ENCODE measurements at regions not wholly inside any gene's neighbourhood (a gene's known extent, or its start where the extent isn't known, plus 50 kb on each side); places are given as distances from the start of the nearest gene placed in this dataset.

- Histone ChIP-seq H3K27ac (ENCODE audit: low read depth, low read length) (no peak overlapping the region), H3K4me2 (ENCODE audit: low read length) (no peak overlapping the region), H3F3A (ENCODE audit: control insufficient read depth, insufficient read depth) (no peaks in the 10 kb centered on the region)
Measured at GRCh38 chr6:56899753-56900152, 55.2 kb upstream of the BEND6 start.

DNA sequence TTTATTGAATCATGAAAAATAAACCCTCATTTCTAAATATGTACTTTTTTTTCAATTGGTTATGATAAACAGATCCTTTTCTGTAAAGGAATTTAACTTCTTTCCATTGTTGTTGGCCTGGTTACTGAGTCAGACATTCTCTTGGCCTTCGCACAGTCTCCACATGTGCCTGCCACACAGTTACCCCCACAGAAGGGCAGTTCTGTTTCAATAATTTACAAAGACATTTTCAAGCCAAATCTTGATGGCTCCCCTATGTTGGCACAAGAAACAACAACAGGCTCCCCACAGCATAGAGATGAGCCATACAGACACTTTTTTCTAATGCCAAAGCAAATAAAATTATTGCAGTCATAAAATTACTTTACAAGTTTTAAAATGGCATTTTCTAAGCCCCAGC lies 55.6 kb upstream of the BEND6 start:
- no peaks in the 10 kb centered on the region for H3F3A ChIP-seq (ENCODE audit: control insufficient read depth, insufficient read depth)
- no peak overlapping the region for H3K27ac ChIP-seq (ENCODE audit: low read depth, low read length)
- H3K79me2 ChIP-seq (ENCODE audit: control insufficient read depth, low read length) = no peaks in the 10 kb centered on the region
- H3K36me3 ChIP-seq (ENCODE audit: control insufficient read depth, low read length) = no peaks in the 10 kb centered on the region
- no peak for TF ChIP-seq EZH2phosphoT487 (IDR thresholded peaks at IDR 0.05; ENCODE audit: borderline replicate concordance, low read length)
- no peaks in the 10 kb centered on the region for H3K9me3 ChIP-seq (ENCODE audit: control insufficient read depth, insufficient read depth, low read length)
- no peak overlapping the region for H3K4me3 ChIP-seq (ENCODE audit: low read length)
- no peaks in the 10 kb centered on the region for H3K4me1 ChIP-seq (ENCODE audit: control insufficient read depth, low read length)
- H3K27me3 ChIP-seq (ENCODE audit: control insufficient read depth, low read length) = peaks cover 5% of the 10 kb centered on the region; the same call in 1 of the 2 replicates
- H3K4me2 ChIP-seq (ENCODE audit: low read length) = no peak overlapping the region
- H3K9me2 ChIP-seq (replicated peaks; ENCODE audit: control insufficient read depth, low read length) = no peaks in the 10 kb centered on the region
- H4K20me1 ChIP-seq (ENCODE audit: control insufficient read depth, insufficient read depth, low read depth, low read length) = no peaks in the 10 kb centered on the region

More at GRCh38 chr6:56899753-56900152, 55.2 kb upstream of the BEND6 start:
- Histone ChIP-seq H3K36me3 (ENCODE audit: control insufficient read depth, low read length) (no peaks in the 10 kb centered on the region), H3K27me3 (ENCODE audit: control insufficient read depth, low read length) (peaks cover 5% of the 10 kb centered on the region; the same call in 1 of the 2 replicates), H3K4me1 (ENCODE audit: control insufficient read depth, low read length) (no peaks in the 10 kb centered on the region), H3K9me3 (ENCODE audit: control insufficient read depth, insufficient read depth, low read length) (no peaks in the 10 kb centered on the region), H3K4me3 (ENCODE audit: low read length) (no peak overlapping the region), H3K9me2 (replicated peaks; ENCODE audit: control insufficient read depth, low read length) (no peaks in the 10 kb centered on the region), H4K20me1 (ENCODE audit: control insufficient read depth, insufficient read depth, low read depth, low read length) (no peaks in the 10 kb centered on the region), H3K79me2 (ENCODE audit: control insufficient read depth, low read length) (no peaks in the 10 kb centered on the region)
- TF ChIP-seq, protein P1, sequence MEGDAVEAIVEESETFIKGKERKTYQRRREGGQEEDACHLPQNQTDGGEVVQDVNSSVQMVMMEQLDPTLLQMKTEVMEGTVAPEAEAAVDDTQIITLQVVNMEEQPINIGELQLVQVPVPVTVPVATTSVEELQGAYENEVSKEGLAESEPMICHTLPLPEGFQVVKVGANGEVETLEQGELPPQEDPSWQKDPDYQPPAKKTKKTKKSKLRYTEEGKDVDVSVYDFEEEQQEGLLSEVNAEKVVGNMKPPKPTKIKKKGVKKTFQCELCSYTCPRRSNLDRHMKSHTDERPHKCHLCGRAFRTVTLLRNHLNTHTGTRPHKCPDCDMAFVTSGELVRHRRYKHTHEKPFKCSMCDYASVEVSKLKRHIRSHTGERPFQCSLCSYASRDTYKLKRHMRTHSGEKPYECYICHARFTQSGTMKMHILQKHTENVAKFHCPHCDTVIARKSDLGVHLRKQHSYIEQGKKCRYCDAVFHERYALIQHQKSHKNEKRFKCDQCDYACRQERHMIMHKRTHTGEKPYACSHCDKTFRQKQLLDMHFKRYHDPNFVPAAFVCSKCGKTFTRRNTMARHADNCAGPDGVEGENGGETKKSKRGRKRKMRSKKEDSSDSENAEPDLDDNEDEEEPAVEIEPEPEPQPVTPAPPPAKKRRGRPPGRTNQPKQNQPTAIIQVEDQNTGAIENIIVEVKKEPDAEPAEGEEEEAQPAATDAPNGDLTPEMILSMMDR (IDR thresholded peaks at IDR 0.05; ENCODE audit: low read depth, low read length, poor library complexity, severe bottlenecking) = no peak
- no peak for TF ChIP-seq EZH2phosphoT487 (IDR thresholded peaks at IDR 0.05; ENCODE audit: borderline replicate concordance, low read length)

DNA sequence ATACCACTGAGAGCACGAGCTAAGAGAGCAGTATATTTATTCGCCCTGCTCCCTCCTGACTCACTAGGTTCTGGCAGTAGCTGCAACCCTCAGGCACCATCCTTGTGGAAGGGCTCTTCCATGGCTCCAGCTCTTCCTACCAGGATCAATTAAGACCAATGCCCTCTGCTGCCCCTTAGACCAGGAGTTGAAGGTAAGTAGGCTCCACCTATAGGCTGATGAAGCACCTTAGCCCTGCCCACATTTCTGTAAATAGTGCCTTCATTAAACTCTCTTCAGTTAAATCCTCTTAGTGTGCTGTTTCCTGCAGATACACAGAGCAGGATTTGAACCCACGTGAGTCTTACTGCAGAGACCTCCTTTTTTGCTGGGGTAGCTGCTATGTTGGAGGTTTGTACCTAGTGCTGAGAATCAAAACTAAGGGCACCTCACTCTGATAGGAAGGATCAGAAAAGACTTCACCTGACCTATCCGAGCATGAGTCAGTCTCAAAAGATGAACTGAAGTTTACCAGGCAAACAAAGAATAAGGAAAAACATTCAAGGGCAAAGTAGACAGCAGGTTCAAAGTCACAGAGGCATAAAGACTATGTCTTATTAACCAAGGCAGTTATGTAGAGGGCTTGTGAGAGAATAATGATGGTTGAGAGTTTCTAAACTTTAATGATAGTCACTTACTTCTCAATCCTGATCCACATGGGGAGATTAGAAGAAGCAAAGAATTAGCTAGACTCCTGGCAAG lies 56.9 kb upstream of the BEND6 start:
- H3K9me2 ChIP-seq (replicated peaks; ENCODE audit: control insufficient read depth, low read length) = no peaks in the 10 kb centered on the region
- no peaks in the 10 kb centered on the region for H4K20me1 ChIP-seq (ENCODE audit: control insufficient read depth, insufficient read depth, low read depth, low read length)
- no peaks in the 10 kb centered on the region for H3K79me2 ChIP-seq (ENCODE audit: control insufficient read depth, low read length)
- no peaks in the 10 kb centered on the region for H3K9me3 ChIP-seq (ENCODE audit: control insufficient read depth, insufficient read depth, low read length)
- H3K4me3 ChIP-seq (ENCODE audit: low read length) = no peak overlapping the region
- TF ChIP-seq EZH2phosphoT487 (IDR thresholded peaks at IDR 0.05; ENCODE audit: borderline replicate concordance, low read length) = no peak
- TF ChIP-seq, protein P1 (IDR thresholded peaks at IDR 0.05; ENCODE audit: low read depth, low read length, poor library complexity, severe bottlenecking) = no peak
- no peaks in the 10 kb centered on the region for H3F3A ChIP-seq (ENCODE audit: control insufficient read depth, insufficient read depth)
- no peaks in the 10 kb centered on the region for H3K36me3 ChIP-seq (ENCODE audit: control insufficient read depth, low read length)
- H3K27me3 ChIP-seq (ENCODE audit: control insufficient read depth, low read length) = peaks cover under 1% of the 10 kb centered on the region; the same call in 1 of the 2 replicates
- H3K4me2 ChIP-seq (ENCODE audit: low read length) = no peak overlapping the region
- H3K27ac ChIP-seq (ENCODE audit: low read depth, low read length) = no peak overlapping the region
- H3K4me1 ChIP-seq (ENCODE audit: control insufficient read depth, low read length) = no peaks in the 10 kb centered on the region

- Histone ChIP-seq H3K27ac (ENCODE audit: low read depth, low read length) (no peak overlapping the region), H3K4me3 (ENCODE audit: low read length) (no peak overlapping the region), H3K9me2 (replicated peaks; ENCODE audit: control insufficient read depth, low read length) (no peaks in the 10 kb centered on the region), H3K4me2 (ENCODE audit: low read length) (no peak overlapping the region), H3K79me2 (ENCODE audit: control insufficient read depth, low read length) (no peaks in the 10 kb centered on the region), H3K27me3 (ENCODE audit: control insufficient read depth, low read length) (no peaks in the 10 kb centered on the region; the same call in 1 of the 2 replicates), H3K9me3 (ENCODE audit: control insufficient read depth, insufficient read depth, low read length) (no peaks in the 10 kb centered on the region), H4K20me1 (ENCODE audit: control insufficient read depth, insufficient read depth, low read depth, low read length) (no peaks in the 10 kb centered on the region), H3F3A (ENCODE audit: control insufficient read depth, insufficient read depth) (no peaks in the 10 kb centered on the region), H3K4me1 (ENCODE audit: control insufficient read depth, low read length) (no peaks in the 10 kb centered on the region), H3K36me3 (ENCODE audit: control insufficient read depth, low read length) (no peaks in the 10 kb centered on the region)
- TF ChIP-seq EZH2phosphoT487 (IDR thresholded peaks at IDR 0.05; ENCODE audit: borderline replicate concordance, low read length) = no peak
- TF ChIP-seq, protein P1 (IDR thresholded peaks at IDR 0.05; ENCODE audit: low read depth, low read length, poor library complexity, severe bottlenecking) = no peak
Measured at GRCh38 chr6:56891754-56892153, 63.2 kb upstream of the BEND6 start.

Measured in DOHH2 (cell line).